GM12878 (cell line): ENCODE measurements at regions not wholly inside any gene's neighbourhood (a gene's known extent, or its start where the extent isn't known, plus 50 kb on each side); places are given as distances from the start of the nearest gene placed in this dataset.

Source experiments
- ATAC-seq: fragments of 200-7000 bp; cut with Tn5 transposase; 3 replicates; pipeline ENCODE4 v1.9.1; 2020; ENCODE audit warnings: mild to moderate bottlenecking, moderate library complexity
- BruUV-seq: library from RNA; stranded (reverse); fragments of 400-500 nt; replicated peaks from 2 replicates; lab custom pipeline; 2021; lab: Mats Ljungman, UMichigan
- CTCF ChIA-PET: fragments of 300-600 bp; sonication (Branson Sonifier 250); formaldehyde crosslinking; extraction: SDS; loops from one replicate; lab custom pipeline; 2021; ENCODE audit warnings: inconsistent platforms; lab: Yijun Ruan, JAX
- POLR2A ChIA-PET: fragments of 350-600 bp; formaldehyde crosslinking; extraction: SDS; loops from one replicate; lab custom pipeline; 2021; ENCODE audit warnings: inconsistent platforms; lab: Charles Lee
- RAD21 ChIA-PET: fragments of 300-600 bp; sonication (Branson Sonifier 250); formaldehyde crosslinking; loops from one replicate; lab custom pipeline; 2023; ENCODE audit warnings: antibody characterized with exemption; ENCODE audit not compliant: unreplicated experiment; lab: Charles Lee
- SMC1A ChIA-PET: fragments of 300-600 bp; sonication (Branson Sonifier 250); formaldehyde crosslinking; loops from one replicate; lab custom pipeline; 2023; ENCODE audit not compliant: unreplicated experiment, uncharacterized antibody; lab: Charles Lee
- DNase-seq: peaks from one replicate; pipeline ENCODE4 v3.0.0-alpha.2; 2011; ENCODE audit warnings: low read depth, low spot score
- FAIRE-seq: peaks from 3 replicates; lab custom pipeline; 2011; peaks lifted over from hg19 to GRCh38; lab: Jason Lieb, UNC
- H2AFZ ChIP-seq: 2 replicates; pipeline ENCODE4 v1.6.0; 2011; ENCODE audit warnings: low read depth, low read length, control low read depth; ENCODE audit not compliant: control insufficient read depth
- H3K27ac ChIP-seq: 2 replicates; pipeline ENCODE4 v1.5.1; 2011; ENCODE audit warnings: control low read depth; ENCODE audit not compliant: control insufficient read depth, insufficient read depth
- H3K27me3 ChIP-seq, 2 experiments: replicated peaks in 1 of 2; 2 replicates each; pipeline versions ENCODE4 v1.6.0 to v1.6.1; 2011; ENCODE audit warnings: low read length in 1 of 2; ENCODE audit not compliant: control insufficient read depth in 2 of 2, insufficient read depth in 2 of 2
- H3K36me3 ChIP-seq, 2 experiments: 2 replicates each; pipeline ENCODE4 v1.5.1; 2011; ENCODE audit warnings: low read length in 1 of 2; ENCODE audit not compliant: control insufficient read depth in 2 of 2, insufficient read depth in 2 of 2
- H3K4me1 ChIP-seq: 2 replicates; pipeline ENCODE4 v1.6.1; 2011; ENCODE audit warnings: mild to moderate bottlenecking, low read length, moderate library complexity, mixed read lengths; ENCODE audit not compliant: control insufficient read depth, insufficient read depth
- H3K4me2 ChIP-seq: 2 replicates; pipeline ENCODE4 v1.6.0; 2011; ENCODE audit warnings: control low read depth; ENCODE audit not compliant: control insufficient read depth, insufficient read depth
- H3K4me3 ChIP-seq: fragments of 200-600 bp; sonication (generic); 2 replicates; pipeline ENCODE4 v1.5.1; 2016
- H3K79me2 ChIP-seq: 2 replicates; pipeline ENCODE4 v1.6.0; 2011; ENCODE audit warnings: low read length; ENCODE audit not compliant: control insufficient read depth, insufficient read depth
- H3K9ac ChIP-seq: 2 replicates; pipeline ENCODE4 v1.8.0; 2011; ENCODE audit warnings: low read length, control low read depth, mixed read lengths; ENCODE audit not compliant: control insufficient read depth, insufficient read depth
- H3K9me3 ChIP-seq: replicated peaks from 3 replicates; pipeline ENCODE4 v1.5.1; 2011; ENCODE audit warnings: mild to moderate bottlenecking, low read length; ENCODE audit not compliant: control insufficient read depth, insufficient read depth
- H4K20me1 ChIP-seq: 2 replicates; pipeline ENCODE4 v1.6.0; 2011; ENCODE audit not compliant: control insufficient read depth, insufficient read depth
- EP300 ChIP-seq, 2 experiments: fragments of 150-350 bp in 1 of 2; IDR thresholded peaks; 2 replicates each; pipeline ENCODE4 v1.6.1; 2011 to 2012; ENCODE audit warnings: low read depth in 2 of 2, low read length in 2 of 2, borderline replicate concordance in 1 of 2, improper control_type of control experiment in 1 of 2, inconsistent platforms in 1 of 2; ENCODE audit not compliant: control insufficient read depth in 1 of 2
- RELA ChIP-seq: fragments of 450-650 bp; IDR thresholded peaks from 2 replicates; pipeline ENCODE4 v1.8.0; 2014; ENCODE audit warnings: borderline replicate concordance; ENCODE audit not compliant: partially characterized antibody
- TCF7 ChIP-seq: IDR thresholded peaks from 2 replicates; pipeline ENCODE4 v1.6.1; 2014; ENCODE audit warnings: antibody characterized with exemption, borderline replicate concordance
- ZNF274 ChIP-seq: IDR thresholded peaks from one replicate; pipeline ENCODE4 v1.8.0; 2011; ENCODE audit not compliant: insufficient read length, insufficient read depth
- ZNF384 ChIP-seq: IDR thresholded peaks from 2 replicates; pipeline ENCODE4 v1.6.1; 2012; ENCODE audit warnings: low read depth, mild to moderate bottlenecking, low read length, improper control_type of control experiment, borderline replicate concordance
- WGBS: methylation state at CpG from one replicate; pipeline ENCODE4 v1.1.6; 2016; ENCODE audit warnings: low lambda C conversion rate; ENCODE audit not compliant: insufficient replicate concordance, insufficient coverage; ENCODE audit errors: missing lambda C conversion rate; 5-methylcytosine and 5-hydroxymethylcytosine counted together
- in situ Hi-C: fragments of 300-500 bp; cut with MboI; formaldehyde crosslinking; loops from 9 replicates; pipeline ENCODE4 v1.14.3; 2018; ENCODE audit warnings: mixed read lengths
- intact Hi-C: fragments of 100-400 bp; cut with micrococcal nuclease; formaldehyde crosslinking; loops from one replicate; pipeline ENCODE4 v1.14.2; 2022; ENCODE audit not compliant: unreplicated experiment
- TF ChIP-seq, protein P1 (sequence below): fragments of 450-650 bp; IDR thresholded peaks from 2 replicates; pipeline ENCODE4 v1.6.1; 2017; ENCODE audit warnings: mild to moderate bottlenecking, moderate library complexity
- TF ChIP-seq, protein P2 (sequence below): fragments of 450-650 bp; IDR thresholded peaks from 2 replicates; pipeline ENCODE4 v1.6.1; 2017; ENCODE audit warnings: mild to moderate bottlenecking, moderate library complexity

DNA sequence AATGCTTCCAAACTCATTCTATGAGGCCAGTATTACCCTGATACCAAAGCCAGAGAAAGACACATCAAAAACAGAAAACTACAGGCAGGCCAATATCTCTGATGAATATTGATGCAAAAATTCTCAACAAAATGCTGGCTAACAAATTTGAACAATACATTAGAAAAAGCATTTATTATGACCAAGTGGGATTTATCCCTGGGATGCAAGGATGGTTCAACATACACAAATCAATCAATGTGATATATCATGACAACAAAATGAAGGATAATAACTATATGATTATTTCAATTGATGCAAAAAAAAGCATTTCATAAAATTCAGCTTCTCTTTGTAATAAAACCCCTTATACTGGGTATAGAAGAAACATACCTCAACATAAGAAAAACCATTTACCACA is 550.9 kb downstream of the ADCYAP1 start (continued):
- TF ChIP-seq ZNF384 (no peak), TCF7 (no peak), RELA (no peak)

DNA sequence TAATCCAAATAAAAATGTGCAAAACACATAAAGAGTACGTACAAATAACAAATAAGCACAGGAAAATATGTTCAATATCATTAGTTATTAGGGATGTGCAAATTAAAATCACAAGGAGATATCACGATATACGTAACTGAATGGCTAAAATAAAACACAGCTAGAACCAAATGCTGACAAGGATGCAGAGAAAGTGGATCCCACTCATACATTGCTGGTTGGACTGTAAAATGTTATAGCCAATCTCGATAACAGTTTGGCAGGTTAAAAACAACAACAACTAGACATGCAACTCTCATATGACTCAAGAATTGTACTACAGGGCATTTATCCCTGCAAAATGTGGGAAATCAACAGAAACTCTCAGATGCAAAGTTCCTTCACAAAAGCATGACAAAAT is 553.9 kb downstream of the ADCYAP1 start:
- no TSS peak for BruUV-seq
- Histone ChIP-seq H3K36me3 (no peaks in the 10 kb centered on the region), H4K20me1 (no peaks in the 10 kb centered on the region), H3K4me2 (no peak overlapping the region), H3K9me3 (no peaks in the 10 kb centered on the region), H3K79me2 (no peaks in the 10 kb centered on the region), H3K27me3 (no peaks in the 10 kb centered on the region), H2AFZ (no peak overlapping the region), H3K27ac (no peak overlapping the region), H3K4me1 (no peaks in the 10 kb centered on the region), H3K4me3 (no peak overlapping the region), H3K9ac (no peak overlapping the region)
- ChIA-PET RAD21 (no interaction called here), POLR2A (no interaction called here), SMC1A (no interaction called here), CTCF (no interaction called here)
- intact Hi-C loops, result no loop called here
- FAIRE-seq (no peak), DNase-seq (no peak), ATAC-seq (no peak)
- in situ Hi-C loops, result no loop called here
- 40% methylated on average over 4 of the region's 4 CpGs for WGBS
- TF ChIP-seq, protein P1, sequence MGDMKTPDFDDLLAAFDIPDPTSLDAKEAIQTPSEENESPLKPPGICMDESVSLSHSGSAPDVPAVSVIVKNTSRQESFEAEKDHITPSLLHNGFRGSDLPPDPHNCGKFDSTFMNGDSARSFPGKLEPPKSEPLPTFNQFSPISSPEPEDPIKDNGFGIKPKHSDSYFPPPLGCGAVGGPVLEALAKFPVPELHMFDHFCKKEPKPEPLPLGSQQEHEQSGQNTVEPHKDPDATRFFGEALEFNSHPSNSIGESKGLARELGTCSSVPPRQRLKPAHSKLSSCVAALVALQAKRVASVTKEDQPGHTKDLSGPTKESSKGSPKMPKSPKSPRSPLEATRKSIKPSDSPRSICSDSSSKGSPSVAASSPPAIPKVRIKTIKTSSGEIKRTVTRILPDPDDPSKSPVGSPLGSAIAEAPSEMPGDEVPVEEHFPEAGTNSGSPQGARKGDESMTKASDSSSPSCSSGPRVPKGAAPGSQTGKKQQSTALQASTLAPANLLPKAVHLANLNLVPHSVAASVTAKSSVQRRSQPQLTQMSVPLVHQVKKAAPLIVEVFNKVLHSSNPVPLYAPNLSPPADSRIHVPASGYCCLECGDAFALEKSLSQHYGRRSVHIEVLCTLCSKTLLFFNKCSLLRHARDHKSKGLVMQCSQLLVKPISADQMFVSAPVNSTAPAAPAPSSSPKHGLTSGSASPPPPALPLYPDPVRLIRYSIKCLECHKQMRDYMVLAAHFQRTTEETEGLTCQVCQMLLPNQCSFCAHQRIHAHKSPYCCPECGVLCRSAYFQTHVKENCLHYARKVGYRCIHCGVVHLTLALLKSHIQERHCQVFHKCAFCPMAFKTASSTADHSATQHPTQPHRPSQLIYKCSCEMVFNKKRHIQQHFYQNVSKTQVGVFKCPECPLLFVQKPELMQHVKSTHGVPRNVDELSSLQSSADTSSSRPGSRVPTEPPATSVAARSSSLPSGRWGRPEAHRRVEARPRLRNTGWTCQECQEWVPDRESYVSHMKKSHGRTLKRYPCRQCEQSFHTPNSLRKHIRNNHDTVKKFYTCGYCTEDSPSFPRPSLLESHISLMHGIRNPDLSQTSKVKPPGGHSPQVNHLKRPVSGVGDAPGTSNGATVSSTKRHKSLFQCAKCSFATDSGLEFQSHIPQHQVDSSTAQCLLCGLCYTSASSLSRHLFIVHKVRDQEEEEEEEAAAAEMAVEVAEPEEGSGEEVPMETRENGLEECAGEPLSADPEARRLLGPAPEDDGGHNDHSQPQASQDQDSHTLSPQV, result no peak
- TF ChIP-seq, protein P2, sequence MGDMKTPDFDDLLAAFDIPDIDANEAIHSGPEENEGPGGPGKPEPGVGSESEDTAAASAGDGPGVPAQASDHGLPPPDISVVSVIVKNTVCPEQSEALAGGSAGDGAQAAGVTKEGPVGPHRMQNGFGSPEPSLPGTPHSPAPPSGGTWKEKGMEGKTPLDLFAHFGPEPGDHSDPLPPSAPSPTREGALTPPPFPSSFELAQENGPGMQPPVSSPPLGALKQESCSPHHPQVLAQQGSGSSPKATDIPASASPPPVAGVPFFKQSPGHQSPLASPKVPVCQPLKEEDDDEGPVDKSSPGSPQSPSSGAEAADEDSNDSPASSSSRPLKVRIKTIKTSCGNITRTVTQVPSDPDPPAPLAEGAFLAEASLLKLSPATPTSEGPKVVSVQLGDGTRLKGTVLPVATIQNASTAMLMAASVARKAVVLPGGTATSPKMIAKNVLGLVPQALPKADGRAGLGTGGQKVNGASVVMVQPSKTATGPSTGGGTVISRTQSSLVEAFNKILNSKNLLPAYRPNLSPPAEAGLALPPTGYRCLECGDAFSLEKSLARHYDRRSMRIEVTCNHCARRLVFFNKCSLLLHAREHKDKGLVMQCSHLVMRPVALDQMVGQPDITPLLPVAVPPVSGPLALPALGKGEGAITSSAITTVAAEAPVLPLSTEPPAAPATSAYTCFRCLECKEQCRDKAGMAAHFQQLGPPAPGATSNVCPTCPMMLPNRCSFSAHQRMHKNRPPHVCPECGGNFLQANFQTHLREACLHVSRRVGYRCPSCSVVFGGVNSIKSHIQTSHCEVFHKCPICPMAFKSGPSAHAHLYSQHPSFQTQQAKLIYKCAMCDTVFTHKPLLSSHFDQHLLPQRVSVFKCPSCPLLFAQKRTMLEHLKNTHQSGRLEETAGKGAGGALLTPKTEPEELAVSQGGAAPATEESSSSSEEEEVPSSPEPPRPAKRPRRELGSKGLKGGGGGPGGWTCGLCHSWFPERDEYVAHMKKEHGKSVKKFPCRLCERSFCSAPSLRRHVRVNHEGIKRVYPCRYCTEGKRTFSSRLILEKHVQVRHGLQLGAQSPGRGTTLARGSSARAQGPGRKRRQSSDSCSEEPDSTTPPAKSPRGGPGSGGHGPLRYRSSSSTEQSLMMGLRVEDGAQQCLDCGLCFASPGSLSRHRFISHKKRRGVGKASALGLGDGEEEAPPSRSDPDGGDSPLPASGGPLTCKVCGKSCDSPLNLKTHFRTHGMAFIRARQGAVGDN, result no peak
- TF ChIP-seq ZNF274, result no peak
- no peak for TF ChIP-seq EP300 (IDR thresholded peaks at IDR 0.05; ENCODE audit: borderline replicate concordance in 1 of 2, control insufficient read depth in 1 of 2, low read depth in 2 of 2, low read length in 2 of 2)
